Panc1 (cell line): ENCODE measurements at regions not wholly inside any gene's neighbourhood (a gene's known extent, or its start where the extent isn't known, plus 50 kb on each side); places are given as distances from the start of the nearest gene placed in this dataset.

ENCODE experiments used
- ATAC-seq: fragments of 200-7000 bp; cut with Tn5 transposase; 2 replicates; pipeline ENCODE4 v1.9.1; 2020; ENCODE audit warnings: mild to moderate bottlenecking, moderate library complexity
- BruUV-seq: library from RNA; stranded (reverse); fragments of 400-500 nt; replicated peaks from 2 replicates; lab custom pipeline; 2021; lab: Mats Ljungman, UMichigan
- CTCF ChIA-PET: fragments of 300-600 bp; sonication (Branson Sonifier 250); formaldehyde crosslinking; loops from one replicate; lab custom pipeline; 2022; ENCODE audit warnings: antibody characterized with exemption; lab: Charles Lee
- POLR2A ChIA-PET: fragments of 300-600 bp; sonication (Branson Sonifier 250); formaldehyde crosslinking; loops from one replicate; lab custom pipeline; 2022; ENCODE audit warnings: antibody characterized with exemption; lab: Charles Lee
- DNase-seq: peaks from one replicate; pipeline ENCODE4 v3.0.0-alpha.2; 2010; ENCODE audit warnings: low read depth, low spot score
- H3K27ac ChIP-seq: 2 replicates; pipeline ENCODE4 v1.5.1; 2011; ENCODE audit warnings: mild to moderate bottlenecking, low read length, inconsistent platforms
- H3K27me3 ChIP-seq: fragments of 200-500 bp; sonication (Bioruptor generic); 2 replicates; pipeline ENCODE4 v1.6.0; 2014; ENCODE audit warnings: low read length, inconsistent platforms; ENCODE audit not compliant: control insufficient read depth, insufficient read depth
- H3K36me3 ChIP-seq: fragments of 200-500 bp; sonication (Bioruptor generic); 2 replicates; pipeline ENCODE4 v1.5.1; 2014; ENCODE audit warnings: inconsistent platforms, mild to moderate bottlenecking, low read length, moderate library complexity; ENCODE audit not compliant: control insufficient read depth, insufficient read depth
- H3K4me1 ChIP-seq: 2 replicates; pipeline ENCODE4 v1.5.1; 2011; ENCODE audit warnings: inconsistent platforms, mild to moderate bottlenecking, low read length, moderate library complexity; ENCODE audit not compliant: control insufficient read depth, insufficient read depth
- H3K4me3 ChIP-seq, 2 experiments: 2 replicates each; pipeline ENCODE4 v1.5.1; 2011 to 2012; ENCODE audit warnings: low read depth in 2 of 2, low read length in 2 of 2, mild to moderate bottlenecking in 2 of 2, inconsistent platforms in 1 of 2, moderate library complexity in 1 of 2
- H3K9me3 ChIP-seq: fragments of 200-500 bp; sonication (Bioruptor generic); 2 replicates; pipeline ENCODE4 v1.5.1; 2014; ENCODE audit warnings: low read depth, mild to moderate bottlenecking, inconsistent platforms, low read length, moderate library complexity; ENCODE audit not compliant: control insufficient read depth, insufficient read depth
- POLR2AphosphoS5 ChIP-seq: IDR thresholded peaks from 2 replicates; pipeline ENCODE4 v1.6.1; 2012; ENCODE audit warnings: mild to moderate bottlenecking, low read depth, low read length, moderate library complexity
- SIN3A ChIP-seq: IDR thresholded peaks from 2 replicates; pipeline ENCODE4 v1.6.1; 2012; ENCODE audit warnings: low read depth, mild to moderate bottlenecking, low read length, moderate library complexity, borderline replicate concordance; ENCODE audit not compliant: insufficient read depth
- TCF7L2 ChIP-seq: IDR thresholded peaks from 2 replicates; pipeline ENCODE4 v1.6.1; 2011; ENCODE audit warnings: mild to moderate bottlenecking, low read depth, low read length, inconsistent platforms
- in situ Hi-C: cut with HindIII; loops from 2 replicates; pipeline ENCODE4 v1.10.0; 2016; ENCODE audit warnings: low sequenced_read_pairs, low pct_unique_long_range_greater_than_20kb
- intact Hi-C: fragments of 100-400 bp; cut with micrococcal nuclease; formaldehyde crosslinking; loops from one replicate; pipeline ENCODE4 v1.10.0; 2022; ENCODE audit not compliant: unreplicated experiment
- TF ChIP-seq, protein P1 (sequence below), 2 experiments: IDR thresholded peaks; 2 replicates each; pipeline ENCODE4 v1.6.1; 2011 to 2012; ENCODE audit warnings: low read depth in 2 of 2, control low read depth in 1 of 2, low read length in 1 of 2, mild to moderate bottlenecking in 1 of 2, moderate library complexity in 1 of 2; ENCODE audit not compliant: insufficient read depth in 1 of 2
- TF ChIP-seq, protein P2 (sequence below): fragments of 450-650 bp; IDR thresholded peaks from 2 replicates; pipeline ENCODE4 v1.5.1; 2017; ENCODE audit warnings: mild to moderate bottlenecking

DNA sequence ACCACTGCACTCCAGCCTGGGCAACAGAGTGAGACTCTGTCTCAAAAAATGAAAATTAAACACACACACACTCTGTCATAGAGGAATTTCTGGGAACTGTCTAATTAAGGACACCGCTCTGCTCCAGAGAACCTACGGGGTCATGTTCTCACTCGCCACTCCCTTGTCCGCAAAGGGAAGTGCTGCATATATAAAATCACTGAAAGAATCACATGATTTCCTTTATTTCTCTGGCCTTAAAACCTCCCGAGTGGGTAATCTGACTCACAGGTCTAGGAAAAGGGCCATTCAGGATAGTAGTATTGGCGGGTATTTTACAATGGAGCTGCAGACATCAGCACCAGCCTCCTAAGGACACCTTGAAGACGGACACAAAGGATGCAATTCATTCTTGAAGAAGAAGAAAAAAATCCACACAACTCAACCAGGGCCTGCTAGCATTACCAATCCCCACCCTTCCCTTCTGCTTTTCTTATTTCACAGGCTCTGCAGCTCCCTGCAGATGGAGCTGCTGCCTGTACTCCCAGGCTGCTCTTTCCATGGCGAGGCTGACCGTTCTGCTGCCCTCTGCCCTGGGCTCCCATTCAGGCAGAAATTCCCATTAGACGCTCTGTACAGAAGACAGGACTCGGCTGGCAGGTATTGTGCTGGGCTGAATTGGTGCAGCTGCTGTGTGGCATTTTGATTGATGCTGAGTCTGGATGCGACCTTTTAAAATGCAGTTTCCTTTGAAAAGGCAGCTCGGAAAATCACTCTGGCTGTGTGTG lies 53.3 kb upstream of the FAM89A start:
- TF ChIP-seq, protein P1, sequence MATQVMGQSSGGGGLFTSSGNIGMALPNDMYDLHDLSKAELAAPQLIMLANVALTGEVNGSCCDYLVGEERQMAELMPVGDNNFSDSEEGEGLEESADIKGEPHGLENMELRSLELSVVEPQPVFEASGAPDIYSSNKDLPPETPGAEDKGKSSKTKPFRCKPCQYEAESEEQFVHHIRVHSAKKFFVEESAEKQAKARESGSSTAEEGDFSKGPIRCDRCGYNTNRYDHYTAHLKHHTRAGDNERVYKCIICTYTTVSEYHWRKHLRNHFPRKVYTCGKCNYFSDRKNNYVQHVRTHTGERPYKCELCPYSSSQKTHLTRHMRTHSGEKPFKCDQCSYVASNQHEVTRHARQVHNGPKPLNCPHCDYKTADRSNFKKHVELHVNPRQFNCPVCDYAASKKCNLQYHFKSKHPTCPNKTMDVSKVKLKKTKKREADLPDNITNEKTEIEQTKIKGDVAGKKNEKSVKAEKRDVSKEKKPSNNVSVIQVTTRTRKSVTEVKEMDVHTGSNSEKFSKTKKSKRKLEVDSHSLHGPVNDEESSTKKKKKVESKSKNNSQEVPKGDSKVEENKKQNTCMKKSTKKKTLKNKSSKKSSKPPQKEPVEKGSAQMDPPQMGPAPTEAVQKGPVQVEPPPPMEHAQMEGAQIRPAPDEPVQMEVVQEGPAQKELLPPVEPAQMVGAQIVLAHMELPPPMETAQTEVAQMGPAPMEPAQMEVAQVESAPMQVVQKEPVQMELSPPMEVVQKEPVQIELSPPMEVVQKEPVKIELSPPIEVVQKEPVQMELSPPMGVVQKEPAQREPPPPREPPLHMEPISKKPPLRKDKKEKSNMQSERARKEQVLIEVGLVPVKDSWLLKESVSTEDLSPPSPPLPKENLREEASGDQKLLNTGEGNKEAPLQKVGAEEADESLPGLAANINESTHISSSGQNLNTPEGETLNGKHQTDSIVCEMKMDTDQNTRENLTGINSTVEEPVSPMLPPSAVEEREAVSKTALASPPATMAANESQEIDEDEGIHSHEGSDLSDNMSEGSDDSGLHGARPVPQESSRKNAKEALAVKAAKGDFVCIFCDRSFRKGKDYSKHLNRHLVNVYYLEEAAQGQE (IDR thresholded peaks at IDR 0.05; ENCODE audit: insufficient read depth in 1 of 2, low read depth in 2 of 2, low read length in 1 of 2), result no peak
- no peak for TF ChIP-seq TCF7L2
- TF ChIP-seq, protein P2, sequence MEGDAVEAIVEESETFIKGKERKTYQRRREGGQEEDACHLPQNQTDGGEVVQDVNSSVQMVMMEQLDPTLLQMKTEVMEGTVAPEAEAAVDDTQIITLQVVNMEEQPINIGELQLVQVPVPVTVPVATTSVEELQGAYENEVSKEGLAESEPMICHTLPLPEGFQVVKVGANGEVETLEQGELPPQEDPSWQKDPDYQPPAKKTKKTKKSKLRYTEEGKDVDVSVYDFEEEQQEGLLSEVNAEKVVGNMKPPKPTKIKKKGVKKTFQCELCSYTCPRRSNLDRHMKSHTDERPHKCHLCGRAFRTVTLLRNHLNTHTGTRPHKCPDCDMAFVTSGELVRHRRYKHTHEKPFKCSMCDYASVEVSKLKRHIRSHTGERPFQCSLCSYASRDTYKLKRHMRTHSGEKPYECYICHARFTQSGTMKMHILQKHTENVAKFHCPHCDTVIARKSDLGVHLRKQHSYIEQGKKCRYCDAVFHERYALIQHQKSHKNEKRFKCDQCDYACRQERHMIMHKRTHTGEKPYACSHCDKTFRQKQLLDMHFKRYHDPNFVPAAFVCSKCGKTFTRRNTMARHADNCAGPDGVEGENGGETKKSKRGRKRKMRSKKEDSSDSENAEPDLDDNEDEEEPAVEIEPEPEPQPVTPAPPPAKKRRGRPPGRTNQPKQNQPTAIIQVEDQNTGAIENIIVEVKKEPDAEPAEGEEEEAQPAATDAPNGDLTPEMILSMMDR, result no peak
- no peak for TF ChIP-seq POLR2AphosphoS5
- no peak for TF ChIP-seq SIN3A
- POLR2A ChIA-PET, result interaction anchor here (0.5 kb wide), 1 partner anchor 57 kb away, joined by 4 read pairs; no protein-coding TSS in a partner anchor
- ATAC-seq, result no peak; the same call in 1 of the 2 replicates
- no TSS peak for BruUV-seq
- H3K4me3 ChIP-seq, result no peak overlapping the region
- CTCF ChIA-PET, result no interaction called here
- no peaks in the 10 kb centered on the region for H3K9me3 ChIP-seq
- in situ Hi-C loops, result no loop called here
- no peak overlapping the region for H3K27ac ChIP-seq
- H3K4me1 ChIP-seq, result no peaks in the 10 kb centered on the region
- intact Hi-C loops, result loop anchor here (10.0 kb wide), 1 partner anchor 179 kb away; no protein-coding TSS in a partner anchor
- no peaks in the 10 kb centered on the region for H3K36me3 ChIP-seq
- 0 out of 2 replicates have a peak, but pooled peaks cover 4% of the 10 kb centered on the region for H3K27me3 ChIP-seq
- no peak for DNase-seq

DNA sequence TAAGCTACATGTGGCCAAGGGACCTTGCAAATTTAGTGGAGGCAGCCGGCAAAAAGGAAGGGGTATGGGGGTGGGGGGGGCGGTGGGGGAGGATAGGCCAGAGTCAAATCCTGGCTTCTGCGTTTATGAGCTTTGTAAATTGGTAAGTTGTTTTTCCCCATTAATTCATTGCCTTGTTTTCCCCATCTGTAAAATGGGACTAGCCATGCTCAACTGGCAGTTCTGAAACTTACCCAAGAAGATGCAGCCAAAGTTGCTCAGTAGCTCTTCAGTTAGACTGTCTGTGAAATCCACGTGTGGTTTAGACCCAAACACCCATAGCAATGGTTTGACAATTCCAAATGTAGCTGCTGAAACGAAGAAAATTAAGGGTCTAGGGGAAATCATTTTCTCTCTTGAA lies 52.3 kb upstream of the FAM89A start:
- H3K4me3 ChIP-seq, result no peak overlapping the region
- ChIA-PET CTCF (no interaction called here), POLR2A (interaction anchor here (0.6 kb wide), 1 partner anchor 695 kb away, joined by 9 read pairs; no protein-coding TSS in a partner anchor)
- TF ChIP-seq TCF7L2, result no peak
- TF ChIP-seq, protein P1 (IDR thresholded peaks at IDR 0.05; ENCODE audit: insufficient read depth in 1 of 2, low read depth in 2 of 2, low read length in 1 of 2), result no peak
- TF ChIP-seq POLR2AphosphoS5, result no peak
- TF ChIP-seq, protein P2, result no peak
- TF ChIP-seq SIN3A, result no peak
- intact Hi-C loops, result loop anchor here (10.0 kb wide), 1 partner anchor 178 kb away; no protein-coding TSS in a partner anchor
- H3K27ac ChIP-seq, result no peak overlapping the region
- H3K36me3 ChIP-seq, result no peaks in the 10 kb centered on the region
- no TSS peak for BruUV-seq
- H3K9me3 ChIP-seq, result no peaks in the 10 kb centered on the region
- DNase-seq (no peak), ATAC-seq (no peak)
- in situ Hi-C loops, result no loop called here
- H3K4me1 ChIP-seq, result no peaks in the 10 kb centered on the region
- 0 out of 2 replicates have a peak, but pooled peaks cover 4% of the 10 kb centered on the region for H3K27me3 ChIP-seq
